K562 (cell line): ENCODE measurements at regions not wholly inside any gene's neighbourhood (a gene's known extent, or its start where the extent isn't known, plus 50 kb on each side); places are given as distances from the start of the nearest gene placed in this dataset.

Experiments
- ATAC-seq: fragments of 200-7000 bp; cut with Tn5 transposase; 3 replicates; pipeline ENCODE4 v1.9.1; 2020; ENCODE audit warnings: moderate library complexity
- BruUV-seq: library from RNA; stranded (reverse); fragments of 400-500 nt; replicated peaks from 2 replicates; lab custom pipeline; 2021; lab: Mats Ljungman, UMichigan
- CTCF ChIA-PET: fragments of 300-600 bp; formaldehyde crosslinking; extraction: SDS; loops from one replicate; lab custom pipeline; 2021; ENCODE audit warnings: low intra/inter-chr PET ratio; lab: Yijun Ruan, JAX
- POLR2A ChIA-PET: fragments of 300-600, 350-650 bp; sonication (Branson Sonifier 250); formaldehyde crosslinking; extraction: SDS; loops from one replicate; lab custom pipeline; 2021; ENCODE audit warnings: antibody characterized with exemption, inconsistent platforms; lab: Yijun Ruan, JAX
- DNase-seq, 4 experiments: peaks; one replicate each; pipeline versions ENCODE4 v3.0.0 to v3.0.0-alpha.2; 2011 to 2018; ENCODE audit warnings: low spot score in 3 of 4, mixed read lengths in 3 of 4; ENCODE audit errors: extremely low read depth in 1 of 4
- FAIRE-seq: peaks from 2 replicates; lab custom pipeline; 2011; peaks lifted over from hg19 to GRCh38; lab: Jason Lieb, UNC
- H2AFZ ChIP-seq: 2 replicates; pipeline ENCODE4 v1.6.0; 2011; ENCODE audit warnings: low read depth, low read length, control low read depth, inconsistent platforms
- H3K27ac ChIP-seq: fragments of 200-600 bp; 3 replicates; pipeline ENCODE4 v1.8.0; 2011; ENCODE audit warnings: low read depth, mild to moderate bottlenecking, control low read depth, inconsistent platforms, low read length, moderate library complexity, mixed read lengths; ENCODE audit errors: extremely low read depth
- H3K27me3 ChIP-seq, 2 experiments: fragments of 300-600 bp in 1 of 2; 2 replicates in 1 of 2; 3 replicates in 1 of 2; pipeline versions ENCODE4 v1.6.0 to v1.8.0; 2011; ENCODE audit warnings: inconsistent platforms in 2 of 2, low read length in 2 of 2, mild to moderate bottlenecking in 1 of 2, mixed read lengths in 1 of 2, moderate library complexity in 1 of 2; ENCODE audit not compliant: control insufficient read depth in 2 of 2, insufficient read depth in 2 of 2
- H3K36me3 ChIP-seq: fragments of 300-600 bp; 3 replicates; pipeline ENCODE4 v1.8.0; 2011; ENCODE audit warnings: mild to moderate bottlenecking, low read length, inconsistent platforms; ENCODE audit not compliant: control insufficient read depth, insufficient read depth
- H3K4me1 ChIP-seq, 2 experiments: fragments of 200-600 bp in 1 of 2; replicated peaks in 1 of 2; 2 replicates in 1 of 2; 3 replicates in 1 of 2; pipeline versions ENCODE4 v1.5.1 to v1.8.0; 2011; ENCODE audit warnings: inconsistent platforms in 2 of 2, low read length in 2 of 2, mild to moderate bottlenecking in 1 of 2, mixed read lengths in 1 of 2, moderate library complexity in 1 of 2; ENCODE audit not compliant: control insufficient read depth in 2 of 2, insufficient read depth in 2 of 2
- H3K4me2 ChIP-seq: 2 replicates; pipeline ENCODE4 v1.6.1; 2011; ENCODE audit warnings: low read length, control low read depth, inconsistent platforms, mixed read lengths; ENCODE audit not compliant: insufficient read depth
- H3K4me3 ChIP-seq: fragments of 200-600 bp; sonication (generic), shearing (Covaris generic); 2 replicates; pipeline ENCODE4 v1.5.1; 2016; ENCODE audit warnings: control low read depth, inconsistent platforms
- H3K79me2 ChIP-seq: fragments of 200-600 bp; 3 replicates; pipeline ENCODE4 v1.8.0; 2011; ENCODE audit warnings: low read length, inconsistent platforms; ENCODE audit not compliant: control insufficient read depth, insufficient read depth
- H3K9ac ChIP-seq, 2 experiments: 2 replicates each; pipeline versions ENCODE4 v1.6.0 to v1.6.1; 2011; ENCODE audit warnings: low read depth in 2 of 2, low read length in 2 of 2, control low read depth in 1 of 2, inconsistent platforms in 1 of 2, mild to moderate bottlenecking in 1 of 2, mixed read lengths in 1 of 2; ENCODE audit not compliant: insufficient read depth in 1 of 2
- H3K9me1 ChIP-seq: one replicate; pipeline ENCODE4 v1.6.0; 2011; ENCODE audit warnings: inconsistent platforms, mild to moderate bottlenecking, low read length, moderate library complexity; ENCODE audit not compliant: control insufficient read depth, insufficient read depth
- H3K9me3 ChIP-seq: replicated peaks from 2 replicates; pipeline ENCODE4 v1.5.1; 2011; ENCODE audit warnings: low read depth, low read length, inconsistent platforms; ENCODE audit not compliant: control insufficient read depth, insufficient read depth
- H4K20me1 ChIP-seq: replicated peaks from 2 replicates; pipeline ENCODE4 v1.6.1; 2011; ENCODE audit warnings: low read length, inconsistent platforms, mixed read lengths; ENCODE audit not compliant: control insufficient read depth, insufficient read depth
- ETV1 ChIP-seq: fragments of 450-650 bp; conservative IDR thresholded peaks from 2 replicates; pipeline ENCODE4 v1.6.1; 2016; ENCODE audit warnings: missing genetic modification characterization, control low read depth, low read depth, missing compliant biosample characterization
- HCFC1 ChIP-seq: IDR thresholded peaks from 2 replicates; pipeline ENCODE4 v1.6.1; 2012; ENCODE audit warnings: low read depth, low read length, improper control_type of control experiment
- ILK ChIP-seq: fragments of 450-650 bp; IDR thresholded peaks from 2 replicates; pipeline ENCODE4 v1.6.1; 2016; ENCODE audit warnings: missing genetic modification characterization, low read depth, mild to moderate bottlenecking, missing compliant biosample characterization, moderate library complexity, borderline replicate concordance
- KDM2B ChIP-seq: fragments of 250-450 bp; sonication (Bioruptor Pico); IDR thresholded peaks from 2 replicates; pipeline ENCODE4 v1.8.0; 2021; ENCODE audit warnings: mild to moderate bottlenecking, moderate library complexity
- NCOA4 ChIP-seq: fragments of 450-650 bp; IDR thresholded peaks from 2 replicates; pipeline ENCODE4 v1.6.1; 2018; ENCODE audit warnings: mild to moderate bottlenecking; ENCODE audit not compliant: partially characterized antibody
- PYGO2 ChIP-seq: fragments of 450-650 bp; IDR thresholded peaks from 2 replicates; pipeline ENCODE4 v1.6.1; 2016; ENCODE audit warnings: mild to moderate bottlenecking, missing genetic modification characterization, moderate library complexity, missing compliant biosample characterization
- RAD51 ChIP-seq: fragments of 450-650 bp; IDR thresholded peaks from 2 replicates; pipeline ENCODE4 v1.7.1; 2016; ENCODE audit warnings: low read depth, mild to moderate bottlenecking, borderline replicate concordance
- SPI1 ChIP-seq: IDR thresholded peaks from 2 replicates; pipeline ENCODE4 v1.6.1; 2011; ENCODE audit warnings: low read depth, low read length, control low read depth, borderline replicate concordance
- TCFL5 ChIP-seq: fragments of 250-450 bp; sonication (Bioruptor Pico); conservative IDR thresholded peaks from 2 replicates; pipeline ENCODE4 v1.6.1; 2021; ENCODE audit warnings: mild to moderate bottlenecking, moderate library complexity, matching md5 sums
- ZKSCAN3 ChIP-seq: fragments of 250-450 bp; sonication (Bioruptor Pico); IDR thresholded peaks from 2 replicates; pipeline ENCODE4 v1.4.0; 2020
- ZNF263 ChIP-seq: sonication (generic); formaldehyde crosslinking; IDR thresholded peaks from 2 replicates; pipeline ENCODE4 v1.8.0; 2022; ENCODE audit warnings: mild to moderate bottlenecking, missing genetic modification reagents, borderline replicate concordance
- ZNF584 ChIP-seq: fragments of 200-800 bp; sonication (Bioruptor generic); IDR thresholded peaks from 2 replicates; pipeline ENCODE4 v1.6.1; 2016; ENCODE audit warnings: low read depth, mild to moderate bottlenecking, missing genetic modification characterization, missing compliant biosample characterization
- ZNF778 ChIP-seq: fragments of 450-650 bp; formaldehyde crosslinking; IDR thresholded peaks from 2 replicates; pipeline ENCODE4 v1.4.0; 2020; ENCODE audit warnings: mild to moderate bottlenecking, moderate library complexity
- WGBS: fragments of 100-300 bp; shearing (Covaris generic); methylation state at CpG from one replicate; pipeline ENCODE4 v1.1.6; 2016; ENCODE audit warnings: low coverage, mixed read lengths; ENCODE audit not compliant: insufficient coverage; ENCODE audit errors: missing lambda C conversion rate; 5-methylcytosine and 5-hydroxymethylcytosine counted together
- in situ Hi-C: fragments of 300-500 bp; cut with MboI; formaldehyde crosslinking; loops from 4 replicates; pipeline ENCODE4 v1.15.0; 2018; ENCODE audit warnings: inconsistent platforms, mixed read lengths
- intact Hi-C: fragments of 100-400 bp; cut with micrococcal nuclease; formaldehyde crosslinking; loops from 2 replicates; pipeline ENCODE4 v1.14.2; 2022
- TF ChIP-seq, protein P1 (sequence below), 2 experiments: fragments of 450-650 bp; IDR thresholded peaks; 2 replicates each; pipeline ENCODE4 v1.6.1; 2016; ENCODE audit warnings: mild to moderate bottlenecking in 2 of 2, borderline replicate concordance in 1 of 2, low read depth in 1 of 2, moderate library complexity in 1 of 2

GRCh38 chr7:21071561-21072501 is 285.1 kb upstream of the SP8 start:
- H3K9me1 ChIP-seq, result no peaks in the 10 kb centered on the region
- no peak overlapping the region for H2AFZ ChIP-seq
- ATAC-seq (no peak), FAIRE-seq (no peak), DNase-seq (no peak)
- H3K4me1 ChIP-seq, result no peaks in the 10 kb centered on the region
- H3K36me3 ChIP-seq, result no peaks in the 10 kb centered on the region
- WGBS, result 9% methylated on average over 3 of the region's 3 CpGs
- no peak overlapping the region for H3K4me3 ChIP-seq
- H3K79me2 ChIP-seq, result no peaks in the 10 kb centered on the region
- TF ChIP-seq ZNF584 (CRISPR knock-in tag) (no peak), ZNF778 (no peak), NCOA4 (no peak), RAD51 (no peak), ETV1 (tag) (no peak), PYGO2 (tag) (no peak), ILK (tag) (no peak), HCFC1 (no peak), KDM2B (CRISPR knock-in tag) (no peak), TCFL5 (CRISPR knock-in tag) (no peak), ZKSCAN3 (CRISPR knock-in tag) (no peak), SPI1 (no peak), ZNF263 (CRISPR knock-in tag) (no peak)
- TF ChIP-seq, protein P1, sequence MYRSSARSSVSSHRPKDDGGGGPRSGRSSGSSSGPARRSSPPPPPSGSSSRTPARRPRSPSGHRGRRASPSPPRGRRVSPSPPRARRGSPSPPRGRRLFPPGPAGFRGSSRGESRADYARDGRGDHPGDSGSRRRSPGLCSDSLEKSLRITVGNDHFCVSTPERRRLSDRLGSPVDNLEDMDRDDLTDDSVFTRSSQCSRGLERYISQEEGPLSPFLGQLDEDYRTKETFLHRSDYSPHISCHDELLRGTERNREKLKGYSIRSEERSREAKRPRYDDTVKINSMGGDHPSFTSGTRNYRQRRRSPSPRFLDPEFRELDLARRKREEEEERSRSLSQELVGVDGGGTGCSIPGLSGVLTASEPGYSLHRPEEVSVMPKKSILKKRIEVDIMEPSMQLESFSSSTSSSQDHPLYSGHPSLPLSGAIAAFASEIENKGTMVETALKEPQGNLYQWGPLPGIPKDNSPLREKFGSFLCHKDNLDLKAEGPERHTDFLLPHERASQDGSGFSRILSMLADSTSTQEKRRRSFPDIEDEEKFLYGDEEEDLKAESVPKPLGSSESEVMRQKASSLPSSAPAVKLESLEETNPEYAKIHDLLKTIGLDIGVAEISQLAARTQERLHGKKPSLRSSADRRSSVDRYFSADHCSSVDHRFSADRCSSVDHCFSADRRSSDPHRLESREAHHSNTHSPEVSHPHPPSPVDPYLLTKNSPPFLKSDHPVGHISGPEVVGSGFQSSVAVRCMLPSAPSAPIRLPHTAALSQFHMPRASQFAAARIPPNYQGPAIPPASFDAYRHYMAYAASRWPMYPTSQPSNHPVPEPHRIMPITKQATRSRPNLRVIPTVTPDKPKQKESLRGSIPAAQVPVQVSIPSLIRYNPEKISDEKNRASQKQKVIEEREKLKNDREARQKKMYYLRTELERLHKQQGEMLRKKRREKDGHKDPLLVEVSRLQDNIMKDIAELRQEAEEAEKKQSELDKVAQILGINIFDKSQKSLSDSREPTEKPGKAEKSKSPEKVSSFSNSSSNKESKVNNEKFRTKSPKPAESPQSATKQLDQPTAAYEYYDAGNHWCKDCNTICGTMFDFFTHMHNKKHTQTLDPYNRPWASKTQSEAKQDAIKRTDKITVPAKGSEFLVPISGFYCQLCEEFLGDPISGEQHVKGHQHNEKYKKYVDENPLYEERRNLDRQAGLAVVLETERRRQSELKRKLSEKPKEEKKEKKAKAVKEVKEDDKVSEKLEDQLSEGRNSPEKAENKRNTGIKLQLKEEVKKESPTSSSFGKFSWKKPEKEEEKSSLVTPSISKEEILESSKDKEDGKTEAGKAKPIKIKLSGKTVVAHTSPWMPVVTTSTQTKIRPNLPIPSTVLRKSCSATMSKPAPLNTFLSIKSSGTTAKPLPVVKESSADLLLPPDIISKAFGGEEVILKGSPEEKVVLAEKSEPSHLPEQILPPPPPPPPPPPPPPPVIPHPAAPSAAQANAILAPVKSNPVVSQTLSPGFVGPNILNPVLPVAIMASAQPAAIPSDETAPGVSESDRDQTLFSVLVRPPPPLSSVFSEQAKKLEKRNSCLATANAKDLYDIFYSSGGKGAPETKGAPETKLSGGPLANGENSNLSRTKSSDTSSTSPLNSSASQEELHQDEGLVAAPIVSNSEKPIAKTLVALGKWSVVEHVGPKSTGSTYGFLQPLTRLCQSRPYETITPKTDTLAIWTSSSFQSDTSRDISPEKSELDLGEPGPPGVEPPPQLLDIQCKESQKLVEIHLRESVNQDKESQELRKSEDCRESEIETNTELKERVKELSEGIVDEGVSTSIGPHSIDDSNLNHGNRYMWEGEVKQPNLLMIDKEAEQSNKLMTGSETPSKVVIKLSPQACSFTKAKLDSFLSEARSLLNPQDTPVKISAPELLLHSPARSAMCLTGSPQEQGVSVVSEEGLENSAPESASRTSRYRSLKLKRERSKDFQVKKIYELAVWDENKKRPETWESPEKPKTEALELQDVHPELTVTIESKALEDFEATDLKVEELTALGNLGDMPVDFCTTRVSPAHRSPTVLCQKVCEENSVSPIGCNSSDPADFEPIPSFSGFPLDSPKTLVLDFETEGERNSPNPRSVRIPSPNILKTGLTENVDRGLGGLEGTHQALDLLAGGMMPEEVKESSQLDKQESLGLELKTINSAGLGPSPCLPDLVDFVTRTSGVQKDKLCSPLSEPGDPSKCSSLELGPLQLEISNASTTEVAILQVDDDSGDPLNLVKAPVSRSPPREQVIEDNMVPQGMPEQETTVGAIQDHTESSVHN (IDR thresholded peaks at IDR 0.05; ENCODE audit: borderline replicate concordance in 1 of 2, low read depth in 1 of 2), result no peak
- BruUV-seq, result no TSS peak
- no peaks in the 10 kb centered on the region for H3K9me3 ChIP-seq
- intact Hi-C loops (no loop called here), in situ Hi-C loops (no loop called here)
- H3K4me2 ChIP-seq, result no peak overlapping the region
- H3K27me3 ChIP-seq, result no peaks in the 10 kb centered on the region
- no peak overlapping the region for H3K27ac ChIP-seq
- POLR2A ChIA-PET, result no interaction called here
- CTCF ChIA-PET, result interaction anchor here (0.6 kb wide), 1 partner anchor 600 kb away, joined by 3 read pairs; no protein-coding TSS in a partner anchor
- no peaks in the 10 kb centered on the region for H4K20me1 ChIP-seq
- no peak overlapping the region for H3K9ac ChIP-seq
